ENCODE measurements at regions not wholly inside any gene's neighbourhood (a gene's known extent, or its start where the extent isn't known, plus 50 kb on each side); places are given as distances from the start of the nearest gene placed in this dataset.

GRCh38 chr5:135114759-135115158, 80.7 kb upstream of the PITX1 start:
- no peaks in the 10 kb centered on the region for H3K36me3 ChIP-seq
- H3K27ac ChIP-seq, result no peak overlapping the region
- H3K4me3 ChIP-seq, result no peak overlapping the region
- H3K4me1 ChIP-seq, result peaks cover 0 to 3% (median 0%) of the 10 kb centered on the region in 4 donors
- no peaks in the 10 kb centered on the region for H3K9me3 ChIP-seq
- no peak for TF ChIP-seq CTCF (IDR thresholded peaks at IDR 0.05)
- TF ChIP-seq EP300 (IDR thresholded peaks at IDR 0.05), result no peak
- TF ChIP-seq POLR2A (IDR thresholded peaks at IDR 0.05), result no peak
- no peaks in the 10 kb centered on the region for H3K27me3 ChIP-seq
- 63 to 92% methylated on average over 2 of the region's 2 CpGs for WGBS, 2 donors
- no peak for DNase-seq (ENCODE audit: low spot score in 2 of 2)

GRCh38 chr5:135112008-135112725, 78.1 kb upstream of the PITX1 start:
- DNase-seq (ENCODE audit: low spot score in 2 of 2), result no peak
- Histone ChIP-seq H3K4me3 (no peak overlapping the region), H3K36me3 (no peaks in the 10 kb centered on the region), H3K4me1 (peaks cover 0 to 3% (median 0%) of the 10 kb centered on the region in 4 donors), H3K27ac (no peak overlapping the region), H3K27me3 (no peaks in the 10 kb centered on the region), H3K9me3 (no peaks in the 10 kb centered on the region)
- TF ChIP-seq CTCF (IDR thresholded peaks at IDR 0.05) (no peak), POLR2A (IDR thresholded peaks at IDR 0.05) (no peak), EP300 (IDR thresholded peaks at IDR 0.05) (no peak)
- WGBS, 2 donors, result 56 to 64% methylated on average over 10 of the region's 10 CpGs

GRCh38 chr5:135110785-135111596, 77.0 kb upstream of the PITX1 start:
- no peak for DNase-seq (ENCODE audit: low spot score in 2 of 2)
- H3K4me1 ChIP-seq, result peaks cover 0 to 3% (median 0%) of the 10 kb centered on the region in 4 donors
- H3K27me3 ChIP-seq, result no peaks in the 10 kb centered on the region
- H3K4me3 ChIP-seq, result no peak overlapping the region
- 65 to 70% methylated on average over 11 of the region's 11 CpGs for WGBS, 2 donors
- no peak overlapping the region for H3K27ac ChIP-seq
- H3K9me3 ChIP-seq, result no peaks in the 10 kb centered on the region
- H3K36me3 ChIP-seq, result no peaks in the 10 kb centered on the region
- TF ChIP-seq CTCF (IDR thresholded peaks at IDR 0.05) (no peak), POLR2A (IDR thresholded peaks at IDR 0.05) (no peak), EP300 (IDR thresholded peaks at IDR 0.05) (no peak)

- Histone ChIP-seq H3K36me3 (no peaks in the 10 kb centered on the region), H3K9me3 (no peaks in the 10 kb centered on the region), H3K27ac (no peak overlapping the region), H3K4me3 (no peak overlapping the region), H3K4me1 (peaks cover 0 to 3% (median 0%) of the 10 kb centered on the region in 4 donors), H3K27me3 (no peaks in the 10 kb centered on the region)
- no peak for DNase-seq (ENCODE audit: low spot score in 2 of 2)
- TF ChIP-seq EP300 (IDR thresholded peaks at IDR 0.05) (no peak), POLR2A (IDR thresholded peaks at IDR 0.05) (no peak), CTCF (IDR thresholded peaks at IDR 0.05) (no peak)
- 92 to 98% methylated on average over 5 to 6 of the region's 7 CpGs for whole genome bisulfite sequencing, 2 donors
These were observed 75.0 kb upstream of the PITX1 start for GRCh38 chr5:135108992-135109391.

- H3K4me1 ChIP-seq, result peaks cover 0 to 3% (median 0%) of the 10 kb centered on the region in 4 donors
- 97 to 98% methylated on average over 3 of the region's 3 CpGs for WGBS, 2 donors
- no peak overlapping the region for H3K27ac ChIP-seq
- TF ChIP-seq CTCF (IDR thresholded peaks at IDR 0.05), result no peak
- no peak for TF ChIP-seq POLR2A (IDR thresholded peaks at IDR 0.05)
- TF ChIP-seq EP300 (IDR thresholded peaks at IDR 0.05), result no peak
- no peak overlapping the region for H3K4me3 ChIP-seq
- no peaks in the 10 kb centered on the region for H3K27me3 ChIP-seq
- H3K36me3 ChIP-seq, result no peaks in the 10 kb centered on the region
- no peak for DNase-seq (ENCODE audit: low spot score in 2 of 2)
- H3K9me3 ChIP-seq, result no peaks in the 10 kb centered on the region
These were observed 74.5 kb upstream of the PITX1 start for GRCh38 chr5:135108569-135108968.
